CD4-positive, alpha-beta T cell treated with Interleukin-17A for 4 hours (primary cell): ENCODE measurements at regions not wholly inside any gene's neighbourhood (a gene's known extent, or its start where the extent isn't known, plus 50 kb on each side); places are given as distances from the start of the nearest gene placed in this dataset.

Experiments used
- DNase-seq: peaks from one replicate; pipeline ENCODE4 v3.0.0-alpha.2; 2020; ENCODE audit warnings: mixed read lengths

DNA sequence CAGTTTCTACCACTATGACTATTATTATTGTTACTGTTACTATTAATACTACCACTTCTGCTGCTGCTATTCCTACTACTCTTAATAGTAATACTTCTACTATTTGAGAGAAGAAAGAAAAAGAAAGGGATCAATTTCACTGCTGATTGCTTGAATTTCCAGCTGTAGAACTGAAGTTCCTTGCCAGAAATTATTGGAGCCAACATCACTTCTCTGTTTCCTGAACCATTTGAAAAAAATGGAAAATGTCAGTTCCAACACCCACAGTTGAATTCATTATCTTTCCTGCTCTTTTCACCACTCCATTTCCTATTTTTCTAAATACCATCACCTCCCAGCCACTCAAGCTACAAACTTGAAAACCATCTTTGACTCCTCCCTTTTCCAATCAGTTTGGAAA lies 54.1 kb upstream of the PIK3C2G start:
- DNase-seq = no peak

DNA sequence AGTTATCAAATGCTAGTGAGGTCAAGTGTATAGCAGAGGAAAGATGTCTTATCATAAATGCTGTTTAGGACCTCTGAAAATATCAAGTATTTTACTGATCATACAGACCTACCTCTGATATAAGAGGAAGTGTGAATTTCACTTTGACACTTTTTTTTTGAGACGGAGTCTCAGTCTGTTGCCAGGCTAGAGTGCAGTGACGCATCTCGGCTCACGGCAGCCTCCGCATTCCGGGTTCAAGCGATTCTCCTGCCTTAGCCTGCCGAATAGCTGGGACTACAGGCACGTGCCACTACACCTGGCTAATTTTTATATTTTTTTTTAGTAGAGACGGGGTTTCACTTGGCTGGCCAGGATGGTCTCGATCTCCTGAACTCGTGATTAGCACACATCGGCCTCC lies 55.1 kb upstream of the PIK3C2G start:
- no peak for DNase-seq

DNA sequence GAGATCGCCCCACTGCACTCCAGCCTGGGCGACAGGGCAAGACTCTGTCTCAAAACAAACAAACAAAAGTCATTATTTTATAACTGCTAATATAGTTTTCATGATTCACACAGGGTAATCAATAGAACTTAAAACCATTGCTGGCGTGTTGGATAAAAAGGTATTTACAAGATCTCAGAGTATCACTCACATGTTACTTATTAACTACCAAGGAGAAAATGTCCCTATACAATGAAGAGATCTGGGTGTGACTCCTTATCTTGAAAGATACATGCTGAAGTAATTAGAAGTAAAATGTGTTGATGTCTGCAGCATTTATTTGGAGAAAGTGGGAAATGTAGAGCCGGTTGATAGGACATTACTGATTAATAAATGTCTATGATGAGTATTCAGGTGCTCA lies 57.3 kb upstream of the PIK3C2G start:
- no peak for DNase-seq

DNA sequence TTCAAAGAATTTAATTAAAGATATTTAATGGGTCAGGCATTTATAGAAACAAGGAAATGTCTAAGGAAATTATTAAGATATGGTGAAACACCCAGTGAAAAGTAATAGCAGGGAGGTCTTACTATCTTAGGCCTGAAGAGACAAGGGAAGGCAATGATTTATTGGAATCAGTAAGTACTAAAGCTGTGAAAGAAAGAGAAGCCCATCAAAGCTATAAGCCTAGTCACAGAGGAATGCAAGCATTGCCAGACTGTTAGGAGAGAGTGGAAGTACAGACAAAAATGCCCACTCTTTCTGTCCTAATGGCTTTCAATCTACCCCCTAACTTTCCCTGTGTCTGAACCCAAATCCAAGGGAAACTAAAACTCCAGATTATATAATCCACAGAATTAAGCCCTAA lies 69.2 kb upstream of the PIK3C2G start:
- DNase-seq = no peak

DNA sequence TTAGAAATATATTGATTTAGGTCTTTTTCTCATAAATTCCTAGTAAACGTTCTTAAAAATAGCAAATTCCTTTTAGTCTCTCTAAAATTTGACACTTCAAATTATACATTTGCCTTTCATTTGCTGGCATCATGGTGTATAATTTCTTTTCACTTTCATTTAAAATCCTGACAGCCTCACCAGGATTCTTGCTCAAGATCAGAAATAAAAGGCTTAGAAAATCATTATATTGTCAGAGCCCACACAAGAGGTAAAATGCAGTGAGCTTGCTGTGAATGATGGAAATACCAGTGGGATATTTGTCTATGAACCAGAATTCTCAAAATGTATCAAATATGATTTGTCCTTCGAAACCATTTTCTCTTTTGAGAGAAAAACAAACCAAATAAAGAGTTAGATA lies 78.2 kb upstream of the PIK3C2G start:
- no peak for DNase-seq

DNA sequence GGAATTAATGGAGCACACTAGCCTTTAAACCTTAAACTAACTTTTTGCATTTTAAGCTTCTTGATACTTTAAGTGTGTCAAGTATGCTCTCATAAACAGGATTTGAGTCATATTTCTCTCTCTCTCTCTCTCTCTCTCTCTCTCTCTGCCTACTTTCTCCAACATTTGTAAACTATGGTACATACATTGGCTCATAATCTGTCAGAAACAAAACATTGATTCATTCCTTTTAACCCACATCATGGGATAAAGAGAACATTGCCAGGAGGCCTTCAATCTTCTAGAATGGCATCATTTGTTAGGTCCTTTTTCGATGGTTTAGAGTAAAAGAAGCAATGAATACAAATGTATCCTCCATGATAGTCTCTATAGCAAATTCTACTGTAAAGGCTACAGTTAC lies 81.6 kb upstream of the RERGL start:
- DNase-seq = no peak

DNA sequence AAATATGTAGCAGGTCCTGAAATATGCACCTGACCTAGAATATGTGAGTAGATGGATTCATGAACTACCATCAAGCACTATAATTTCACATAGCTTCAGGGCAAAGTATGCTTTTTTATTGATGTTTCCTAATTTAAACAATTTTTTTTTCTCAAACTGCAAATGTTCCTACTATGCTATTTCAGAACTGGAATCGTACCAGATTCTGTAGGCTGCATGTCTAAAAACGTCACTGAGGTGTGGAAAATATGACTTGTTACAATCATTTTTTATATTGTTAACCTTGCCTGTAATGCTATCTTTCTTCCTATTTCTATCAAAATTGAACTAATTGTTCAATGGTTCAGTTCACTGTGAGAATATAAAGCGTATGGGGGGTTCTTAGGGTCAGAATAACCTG lies 78.0 kb upstream of the RERGL start:
- no peak for DNase-seq

DNA sequence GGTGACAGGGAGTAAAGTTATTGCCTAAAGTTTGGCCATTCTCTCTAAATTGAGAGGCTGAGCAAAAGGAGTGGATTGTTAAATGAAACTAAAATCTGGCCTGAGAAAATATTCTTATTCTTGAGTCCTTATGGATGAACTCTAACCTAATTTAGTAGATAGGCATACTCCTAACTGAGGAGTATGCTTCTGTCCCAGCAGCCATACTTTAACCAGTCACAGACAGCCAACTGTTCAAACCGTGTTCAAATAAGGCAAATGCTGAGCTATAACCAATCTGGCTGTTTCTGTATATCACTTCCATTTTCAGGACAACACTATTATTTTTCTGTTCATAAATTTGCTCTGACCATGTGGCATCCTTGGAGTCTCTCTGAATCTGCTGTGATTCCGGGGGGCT lies 75.9 kb upstream of the RERGL start:
- no peak for DNase-seq

DNA sequence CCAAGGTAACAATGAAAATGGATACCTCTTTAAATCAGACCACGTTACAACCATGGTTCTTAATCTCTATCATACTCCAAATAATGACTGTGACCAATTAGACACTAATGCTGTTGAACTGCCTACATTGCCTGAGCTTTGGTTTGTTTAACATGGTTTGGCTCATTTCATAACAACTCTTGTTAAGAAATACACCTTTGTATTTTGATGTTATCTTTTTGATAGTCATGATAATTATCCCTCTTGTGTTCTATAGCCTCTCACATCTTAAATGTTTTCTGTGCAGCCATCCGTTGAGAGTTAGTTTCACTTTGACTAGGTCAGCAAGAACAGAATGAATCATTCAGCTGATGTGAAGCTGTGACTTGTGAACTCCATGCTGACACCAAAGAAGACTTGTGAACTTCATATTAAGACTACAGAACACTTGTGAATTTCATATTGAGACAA lies 75.5 kb upstream of the RERGL start:
- DNase-seq = no peak

DNA sequence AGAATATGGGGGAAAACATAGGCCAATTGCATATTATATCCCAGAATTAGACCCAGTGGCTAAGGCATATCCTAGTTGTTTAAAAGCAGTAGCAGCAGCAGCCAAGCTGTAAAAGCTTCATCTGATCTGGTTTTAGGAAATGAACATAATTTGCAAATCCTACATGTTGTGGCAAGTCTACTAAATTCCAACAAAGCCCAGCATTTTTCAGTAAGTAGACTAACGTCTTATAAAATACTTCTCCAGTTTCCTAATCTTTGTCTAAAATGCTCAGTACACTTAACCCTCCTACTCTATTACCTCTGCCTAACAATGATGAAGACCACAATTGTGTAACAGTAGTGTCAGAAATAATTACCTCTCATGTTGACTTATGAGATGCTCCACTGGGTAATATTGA lies 70.9 kb upstream of the RERGL start:
- no peak for DNase-seq

DNA sequence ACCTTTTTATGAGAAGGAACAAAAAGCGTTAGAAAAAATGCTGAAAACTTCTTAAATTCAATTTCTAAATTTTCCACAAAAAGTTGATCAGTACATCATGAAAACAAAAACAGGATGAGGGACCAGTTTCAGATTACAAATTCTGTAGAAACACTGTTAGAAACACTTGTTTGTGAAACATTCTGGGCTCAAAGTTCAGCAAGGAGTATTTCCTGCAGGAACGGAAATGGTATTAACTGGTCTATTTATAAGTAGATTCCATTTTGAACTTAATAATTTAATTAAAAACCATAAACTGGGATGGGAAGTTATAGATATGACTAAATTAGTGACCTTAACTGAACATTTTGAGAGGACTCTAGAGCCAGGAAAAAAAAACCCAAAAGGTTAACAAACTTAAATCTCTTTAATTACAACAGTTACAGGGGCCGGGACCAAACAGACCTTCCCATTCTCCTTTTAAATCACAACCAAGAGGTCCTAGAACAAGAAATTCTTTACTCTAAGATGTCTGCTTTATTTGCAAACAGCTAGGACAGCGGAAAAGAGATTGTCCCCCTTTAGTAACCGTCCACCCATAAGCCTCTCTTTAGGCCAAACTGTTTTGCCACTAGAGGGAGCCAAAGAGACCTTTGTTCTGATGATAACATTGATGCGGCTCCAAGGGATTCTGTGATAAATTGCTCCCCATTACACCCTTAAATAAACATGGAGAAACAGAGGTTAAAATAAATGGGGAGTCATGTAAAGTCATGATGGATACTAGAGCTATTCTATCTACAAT lies 69.0 kb upstream of the RERGL start:
- DNase-seq = peak; percentile 9

DNA sequence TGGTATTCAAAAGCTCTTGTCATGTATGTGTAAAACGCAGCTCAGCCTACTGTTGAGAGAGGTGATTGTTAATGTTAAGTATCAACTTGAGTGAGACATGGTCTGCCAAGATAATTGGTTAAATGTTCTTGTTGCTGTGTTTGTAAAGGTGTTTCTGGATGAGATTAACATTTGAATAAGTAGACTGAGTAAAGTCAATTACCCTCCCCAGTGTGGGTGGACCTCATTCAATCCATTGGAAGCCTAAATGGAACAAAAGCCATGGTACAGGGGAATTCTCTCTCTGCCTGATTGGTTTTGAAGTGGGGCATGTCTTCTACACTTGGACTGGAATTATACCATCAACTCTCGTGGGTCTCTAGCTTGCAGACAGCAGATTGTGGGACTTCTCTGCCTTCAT lies 63.8 kb upstream of the RERGL start:
- no peak for DNase-seq

DNA sequence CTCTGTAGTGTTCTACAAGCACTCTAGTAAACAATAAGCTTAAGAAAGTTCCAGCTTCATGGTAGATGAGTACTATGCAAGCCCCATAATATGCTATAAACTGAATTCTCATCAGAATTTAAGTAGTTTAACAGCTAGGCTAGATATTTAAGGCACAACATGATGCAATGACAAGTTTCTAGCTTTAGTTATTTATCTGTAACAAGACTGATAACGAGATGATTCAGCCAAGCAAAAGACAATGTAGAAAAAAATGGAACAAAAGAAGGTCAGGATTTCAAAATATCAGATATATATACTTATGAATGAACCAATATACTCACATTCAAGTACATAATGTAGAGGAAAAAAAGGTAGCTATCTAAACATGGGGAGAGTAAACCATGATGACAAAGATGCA lies 61.0 kb upstream of the RERGL start:
- DNase-seq = no peak

DNA sequence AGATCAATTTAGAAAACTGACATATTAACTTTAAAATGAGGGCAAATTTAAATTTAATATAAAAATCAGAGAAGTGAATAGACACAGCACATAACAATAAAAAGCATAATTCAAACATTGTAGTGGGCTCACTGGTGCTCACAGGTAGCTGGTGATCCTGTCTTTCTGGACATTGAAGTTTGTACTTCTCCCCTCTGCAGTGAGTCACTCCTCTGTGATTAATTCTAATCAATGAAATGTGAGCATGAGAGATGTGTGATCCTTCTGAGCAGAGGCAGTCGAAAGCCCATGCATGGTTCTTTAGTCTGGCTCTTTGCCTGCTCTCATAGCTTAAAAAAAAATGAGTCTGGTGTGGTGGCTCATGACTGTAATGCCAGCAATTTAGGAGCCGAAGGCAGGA lies 59.0 kb upstream of the RERGL start:
- no peak for DNase-seq

DNA sequence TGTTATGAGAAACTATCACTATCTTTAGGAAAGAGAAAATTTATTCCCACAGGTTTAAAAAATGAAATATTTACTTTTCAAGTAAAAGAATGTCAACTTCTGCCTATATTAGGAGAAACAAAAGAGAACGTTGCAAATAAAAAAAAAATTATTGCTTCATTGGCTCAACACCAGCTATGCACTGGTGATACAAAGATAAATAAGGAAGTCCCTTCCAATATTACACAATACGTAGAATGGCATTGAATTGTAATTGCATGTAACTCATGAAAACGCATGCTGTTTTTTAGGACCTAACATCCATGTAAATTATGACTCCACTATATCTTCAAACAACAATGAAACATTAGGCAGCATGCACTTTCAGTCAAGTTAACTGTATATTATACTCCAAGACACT lies 56.4 kb upstream of the RERGL start:
- no peak for DNase-seq

DNA sequence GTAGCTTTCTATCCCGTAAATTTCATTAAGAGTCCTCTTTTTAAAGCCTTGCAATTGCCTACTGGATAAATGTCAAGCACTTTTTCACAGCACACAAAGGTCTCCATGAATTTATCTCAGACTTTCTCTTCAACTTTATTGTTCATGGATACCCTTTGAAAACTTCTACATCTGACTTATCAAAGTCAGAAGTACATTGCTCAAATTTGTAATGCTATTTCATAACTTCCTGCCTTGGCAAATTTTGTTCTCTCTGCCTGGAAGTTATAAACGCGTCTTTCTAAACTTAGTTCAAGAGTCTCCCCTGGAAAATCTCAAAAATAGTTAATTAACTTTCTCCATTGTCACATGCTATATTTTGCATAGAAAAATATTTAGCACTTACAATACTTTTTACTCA lies 55.9 kb upstream of the RERGL start:
- DNase-seq = no peak

DNA sequence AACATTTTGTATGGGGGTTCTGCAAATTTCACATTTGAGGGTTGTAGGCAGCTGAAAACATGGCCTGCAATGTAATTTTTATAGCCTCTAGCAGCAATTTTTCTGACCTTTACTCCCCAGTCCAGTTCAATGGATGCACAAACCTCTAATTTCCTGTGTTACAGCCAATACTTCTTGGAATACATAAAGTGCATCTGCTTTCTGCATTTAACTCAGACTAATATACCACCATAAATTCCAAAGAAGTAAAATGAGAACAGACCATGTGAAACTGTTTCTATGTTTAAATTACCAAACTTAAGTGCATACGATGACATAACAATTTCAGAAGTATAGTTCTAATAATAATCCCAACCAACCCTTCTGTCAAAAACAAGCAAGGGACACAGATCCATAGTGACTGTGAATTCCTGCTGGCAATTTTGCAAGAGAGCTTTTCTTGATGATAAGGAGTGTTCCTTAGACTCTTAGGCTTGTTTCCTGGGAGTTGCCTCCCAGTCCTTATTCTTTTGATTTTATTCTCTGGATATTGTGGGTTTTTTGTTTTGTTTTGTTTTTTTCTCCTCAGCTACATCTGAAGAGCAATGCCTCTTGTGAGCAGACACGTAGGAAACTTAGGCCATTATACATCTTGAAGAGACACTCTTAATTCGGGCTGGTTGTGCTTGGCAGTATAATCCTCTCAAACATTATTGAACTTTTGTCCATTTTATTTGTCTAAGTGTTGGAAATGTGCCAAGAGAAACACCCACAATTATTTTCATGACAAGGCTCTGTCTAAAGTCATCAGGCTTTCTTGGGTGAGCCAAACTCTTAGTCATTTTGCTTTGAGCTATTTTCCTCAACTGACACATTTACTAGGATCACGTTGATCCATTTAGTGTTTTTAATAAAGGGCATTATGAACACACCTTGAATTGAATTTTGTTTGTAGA lies 51.3 kb upstream of the RERGL start:
- DNase-seq = no peak

DNA sequence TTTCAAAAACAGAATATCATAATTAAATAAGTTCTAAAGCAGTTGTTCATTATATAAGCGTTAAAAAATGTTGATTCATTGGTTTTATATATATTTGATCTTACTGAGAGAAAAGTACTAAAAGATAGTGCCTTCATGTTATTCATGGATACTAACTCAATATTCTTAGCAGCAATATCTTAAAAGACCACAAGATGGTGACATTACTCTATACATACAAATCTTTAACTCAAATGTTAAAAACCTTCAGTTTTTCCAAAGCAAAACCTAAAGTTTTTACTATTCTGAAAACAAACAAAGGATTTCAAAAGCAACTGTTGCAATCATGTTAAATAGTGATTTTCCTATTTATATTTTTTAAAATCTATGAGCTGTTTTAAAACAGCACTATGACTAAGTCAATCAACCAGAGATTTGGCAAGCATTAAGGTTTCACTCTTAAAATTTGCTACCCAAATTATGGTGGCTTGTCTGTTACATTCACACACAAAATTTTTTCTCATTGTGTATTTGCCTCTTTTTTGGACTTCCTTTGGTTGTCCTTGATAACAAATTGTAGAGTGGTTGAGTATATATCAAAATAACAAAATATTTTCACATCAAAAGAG lies 50.1 kb upstream of the RERGL start:
- no peak for DNase-seq
